HG03097 (cell line): ENCODE measurements at regions not wholly inside any gene's neighbourhood (a gene's known extent, or its start where the extent isn't known, plus 50 kb on each side); places are given as distances from the start of the nearest gene placed in this dataset.

Experiments
- ATAC-seq: cut with Tn5 transposase; IDR thresholded peaks from one replicate; pipeline ENCODE4 v1.9.1; 2021; ENCODE audit not compliant: unreplicated experiment, low FRiP score

GRCh38 chr7:25861601-25862260, 290.3 kb upstream of the NFE2L3 start:
- no peak for ATAC-seq

DNA sequence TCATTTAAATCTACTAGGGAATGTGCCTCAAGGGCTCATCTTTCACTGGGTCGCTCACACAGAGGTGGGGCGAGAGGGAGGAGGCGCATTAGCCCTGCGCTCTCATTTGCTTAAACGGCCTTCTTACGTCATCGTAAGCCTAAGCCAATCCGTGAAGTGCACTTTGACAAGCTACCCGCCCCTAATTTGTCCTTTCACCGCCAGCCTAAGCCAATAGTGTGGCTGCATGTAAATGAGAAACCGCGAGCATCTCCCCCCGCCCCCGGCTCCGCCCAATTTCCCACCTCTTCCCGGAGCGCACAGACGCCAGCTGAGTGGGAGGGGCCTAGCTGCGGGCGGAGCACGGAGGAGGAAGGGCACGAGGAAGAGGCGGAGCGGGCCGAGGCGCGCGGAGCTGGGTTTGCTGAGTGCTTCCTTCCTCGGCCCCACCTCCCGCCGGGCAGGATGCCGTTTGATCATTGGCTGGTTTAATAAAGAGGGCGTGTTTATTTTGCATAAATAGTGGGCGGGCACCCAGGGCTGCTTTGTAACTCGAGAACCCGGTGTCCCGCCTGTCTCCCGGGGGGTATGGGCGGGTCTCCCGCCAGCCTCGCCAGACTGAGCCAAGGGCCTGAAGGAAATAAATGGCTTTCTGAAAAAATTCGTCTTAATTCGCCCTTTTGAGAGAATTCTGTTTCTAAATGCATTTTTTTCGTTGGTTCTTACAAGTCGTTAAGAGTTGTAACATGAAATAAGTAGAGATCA, 289.6 kb upstream of the NFE2L3 start:
- peak; percentile 90 for ATAC-seq

DNA sequence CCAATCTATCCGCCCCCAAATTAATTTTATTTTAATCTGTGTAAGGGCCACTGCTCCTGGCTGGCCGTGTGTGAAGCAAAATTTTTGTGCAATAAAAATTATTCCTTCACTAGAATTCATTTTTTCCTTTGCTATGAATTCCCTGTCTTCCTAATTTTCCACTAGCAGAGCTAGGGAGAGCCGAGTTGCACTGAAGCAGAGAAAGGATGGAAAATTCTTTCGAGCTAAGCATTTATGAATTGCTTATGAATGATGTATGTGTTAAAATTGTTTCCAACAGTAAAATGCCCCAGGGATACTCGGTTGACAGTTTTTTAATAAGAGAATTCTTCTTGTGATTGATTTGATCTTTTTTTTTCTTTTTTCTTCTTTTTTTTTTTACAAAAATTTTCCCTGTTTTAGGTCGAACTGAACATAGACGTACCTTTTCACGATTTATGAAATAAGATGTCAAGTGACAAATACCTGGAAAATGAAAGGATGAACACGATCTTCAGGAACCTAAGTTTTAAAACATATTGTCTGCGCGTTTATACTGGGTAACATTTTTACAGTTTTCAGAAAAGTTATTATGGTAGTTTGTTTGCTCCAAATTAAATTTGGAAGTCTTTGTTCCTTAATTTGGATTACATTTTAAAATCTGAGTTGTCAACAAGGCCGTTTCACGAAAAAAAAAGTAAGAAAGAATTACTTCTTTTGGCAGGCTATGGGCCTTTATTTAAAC, 288.8 kb upstream of the NFE2L3 start:
- no peak for ATAC-seq

- ATAC-seq, result no peak
Observed at GRCh38 chr7:25863729-25864110, 288.3 kb upstream of the NFE2L3 start.

GRCh38 chr7:25864511-25864910, 287.5 kb upstream of the NFE2L3 start:
- ATAC-seq, result no peak

DNA sequence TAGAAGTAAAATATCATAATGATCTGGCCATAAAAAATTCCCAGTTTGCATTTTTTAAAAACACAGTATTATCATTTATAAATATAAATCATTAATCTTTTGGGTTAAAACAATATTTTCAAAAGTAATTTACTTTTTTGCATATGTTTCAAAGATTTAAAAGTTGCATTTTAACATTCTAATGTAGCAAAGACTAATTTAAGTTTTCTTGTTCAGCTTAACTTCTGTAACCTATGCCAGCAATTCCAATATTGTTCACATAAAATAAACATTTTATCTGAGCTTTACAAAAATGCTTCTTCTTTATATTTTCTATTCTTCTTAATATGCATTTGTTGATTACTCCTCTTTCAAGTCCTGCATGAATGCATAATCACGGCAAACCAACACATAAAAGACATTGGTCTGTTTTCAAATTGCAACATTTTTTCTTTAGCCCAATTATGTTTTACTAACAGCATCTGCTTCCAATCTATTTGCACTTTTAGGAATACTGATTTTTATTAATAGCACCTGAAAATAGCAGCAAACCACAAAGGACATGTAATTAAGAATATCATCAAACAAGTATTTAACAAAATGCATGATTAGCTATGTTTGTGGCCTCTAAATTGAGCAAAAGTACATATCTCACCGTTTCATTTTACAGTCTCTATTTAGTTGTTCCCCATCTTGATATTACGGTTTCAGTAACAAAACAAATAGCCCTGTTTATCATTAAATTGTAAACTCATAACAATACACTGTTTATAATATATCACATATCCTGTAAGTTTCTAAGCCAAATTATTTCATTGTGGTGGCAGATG, 286.9 kb upstream of the NFE2L3 start:
- ATAC-seq, result no peak

DNA sequence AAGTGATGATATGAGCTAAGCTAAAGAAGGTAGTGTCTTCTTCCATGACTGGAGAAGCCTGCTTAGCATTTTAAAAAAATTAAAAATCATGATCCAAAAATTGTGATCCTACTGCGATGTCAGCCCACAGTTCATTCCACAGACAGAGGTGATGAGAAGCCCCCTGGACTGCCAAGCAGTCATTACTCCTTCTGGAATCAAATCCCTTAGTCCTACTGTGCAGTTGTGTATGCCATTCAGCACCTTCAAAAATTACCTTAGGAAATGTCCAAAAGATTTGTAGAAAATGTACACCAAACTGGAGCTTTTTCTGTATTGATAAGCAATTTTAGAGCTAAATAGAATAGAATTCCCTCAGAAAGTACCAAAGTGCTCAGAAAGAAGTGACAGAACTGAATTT, 283.5 kb upstream of the NFE2L3 start:
- ATAC-seq, result no peak

DNA sequence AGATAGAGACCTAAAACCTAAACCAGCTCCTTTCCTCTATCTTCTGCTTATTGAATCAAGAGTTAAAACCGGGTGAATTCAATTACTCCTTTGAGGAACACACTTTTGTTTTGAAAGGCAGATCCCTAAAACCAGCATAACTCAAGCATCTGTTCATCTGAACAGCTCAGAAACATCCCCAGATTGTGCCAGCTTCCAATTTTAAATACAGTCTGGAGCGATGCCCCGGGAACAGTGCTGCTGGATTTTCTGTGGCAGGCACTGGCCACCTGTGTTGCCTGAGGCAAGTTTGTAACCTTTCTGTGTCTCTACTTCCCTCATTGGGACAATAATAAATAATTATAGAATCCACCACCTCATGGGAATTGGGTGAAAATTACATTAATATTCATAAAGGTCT, 281.4 kb upstream of the NFE2L3 start:
- no peak for ATAC-seq

DNA sequence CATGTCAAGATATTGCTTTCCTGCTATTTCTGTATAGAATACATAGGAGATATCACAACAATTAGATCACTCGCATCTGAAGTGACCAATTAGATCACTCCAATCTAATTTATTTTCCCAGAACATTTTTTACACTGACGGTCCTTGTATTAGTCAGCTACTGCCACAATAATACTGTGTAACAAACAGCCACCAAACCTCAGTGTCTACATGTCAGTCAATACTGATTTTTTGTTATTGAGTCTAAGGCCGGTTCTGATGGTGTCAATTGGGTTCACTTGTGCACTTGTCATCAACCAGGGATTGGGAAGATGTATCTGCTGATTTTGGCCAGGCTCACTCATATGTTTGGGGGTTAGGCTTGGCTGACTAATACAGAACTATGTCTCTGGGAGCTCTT, 275.9 kb upstream of the NFE2L3 start:
- no peak for ATAC-seq

DNA sequence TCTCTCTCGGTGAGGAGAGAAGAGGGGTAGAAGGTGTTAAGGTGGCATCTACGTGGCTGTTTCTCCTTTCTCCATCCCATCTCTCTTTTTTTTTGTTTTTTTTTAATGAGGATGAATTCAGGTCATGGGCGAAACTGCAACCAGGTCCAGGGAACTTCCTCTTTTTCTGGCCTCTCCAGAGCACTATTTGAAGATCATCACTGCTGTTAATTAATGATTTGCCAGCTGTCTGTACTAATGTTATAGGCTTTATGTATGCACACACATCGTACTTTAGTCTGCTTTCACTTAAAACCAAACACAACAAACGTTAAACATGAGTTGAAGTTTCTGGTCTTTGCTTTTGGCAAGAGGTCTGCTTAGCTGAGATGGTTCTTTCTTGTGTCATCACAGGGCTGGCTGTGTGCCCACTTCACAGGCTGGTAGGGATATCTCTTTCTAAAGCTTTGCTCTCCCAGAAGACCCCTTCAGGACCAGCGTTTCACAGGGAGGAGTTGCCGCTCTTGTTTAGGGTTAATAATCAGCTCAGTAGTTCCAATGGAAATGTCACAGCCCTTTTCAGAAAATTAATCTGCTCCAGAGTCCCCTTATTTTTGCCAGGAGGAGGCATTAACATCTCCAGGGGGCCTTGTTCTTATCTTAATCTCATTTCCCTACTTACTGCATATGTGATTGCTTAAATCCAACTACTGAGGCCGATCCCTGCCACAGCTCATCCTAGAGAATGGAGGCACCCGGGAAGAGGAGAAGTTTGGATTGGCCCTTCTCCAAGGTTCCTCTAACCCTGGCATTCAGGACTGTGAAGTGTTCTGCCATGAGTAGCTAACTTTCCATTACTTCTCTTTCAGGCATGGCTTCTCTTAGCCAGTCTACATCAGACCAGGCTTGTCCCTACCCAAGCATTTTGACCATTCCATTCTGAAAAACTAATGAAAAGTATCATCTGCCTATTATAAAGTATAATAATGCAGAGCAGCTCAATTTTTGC, 273.9 kb upstream of the NFE2L3 start:
- peak; percentile 54 for ATAC-seq

DNA sequence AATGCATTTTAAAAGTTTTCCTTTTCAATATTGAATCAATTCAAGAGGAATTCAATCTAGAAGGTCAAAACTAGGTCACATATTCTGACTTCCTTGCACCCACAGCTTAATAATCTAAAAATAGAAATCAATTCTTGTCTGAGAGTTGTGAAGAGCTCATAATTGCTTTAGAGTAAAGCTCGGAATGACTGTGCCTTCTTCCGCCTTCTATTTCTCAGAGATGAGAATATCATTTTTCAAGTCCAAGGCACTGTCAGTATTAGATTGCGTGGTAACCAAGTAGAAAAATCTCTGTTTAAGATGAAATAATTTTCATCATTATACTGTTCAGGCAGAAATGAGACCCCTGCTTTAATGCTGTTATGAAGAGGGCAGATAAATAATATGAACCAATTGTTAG, 272.2 kb upstream of the NFE2L3 start:
- no peak for ATAC-seq

DNA sequence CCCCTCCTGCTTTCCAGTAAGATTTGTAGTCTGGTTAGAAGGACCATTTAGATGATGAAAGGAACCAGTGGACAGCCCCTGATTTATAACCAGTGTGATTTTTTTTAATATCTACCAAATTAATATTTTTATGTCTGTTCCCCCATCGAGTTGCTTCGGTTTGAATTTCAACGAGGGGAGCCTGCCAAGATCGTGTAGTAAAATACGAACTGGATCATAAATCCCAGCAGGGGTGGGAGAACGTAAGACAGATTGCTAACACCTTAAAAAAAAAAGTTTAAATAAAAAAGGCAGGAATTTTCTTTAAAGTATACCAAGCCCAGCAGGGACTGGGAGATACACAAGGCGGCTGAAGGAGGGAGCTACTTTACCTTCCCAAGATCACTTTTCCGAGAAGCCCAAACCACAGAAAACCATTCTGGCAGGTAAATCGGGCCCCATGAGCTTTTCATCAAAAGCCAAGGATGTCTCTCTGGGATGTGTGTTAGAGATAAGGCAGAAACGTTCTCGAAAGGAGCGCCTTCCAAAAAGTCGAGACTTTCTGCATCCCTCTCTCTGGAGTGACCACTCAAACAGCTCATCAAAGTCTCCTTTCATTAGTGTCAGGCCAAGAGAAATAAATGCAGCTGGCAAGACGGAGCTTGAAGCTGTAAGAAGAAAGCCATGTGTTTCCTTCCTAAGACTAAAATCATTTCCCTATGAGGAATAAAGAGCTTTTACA, 270.5 kb upstream of the NFE2L3 start:
- ATAC-seq, result no peak

- no peak for ATAC-seq
Observed at GRCh38 chr7:25882151-25882773, 269.7 kb upstream of the NFE2L3 start.

DNA sequence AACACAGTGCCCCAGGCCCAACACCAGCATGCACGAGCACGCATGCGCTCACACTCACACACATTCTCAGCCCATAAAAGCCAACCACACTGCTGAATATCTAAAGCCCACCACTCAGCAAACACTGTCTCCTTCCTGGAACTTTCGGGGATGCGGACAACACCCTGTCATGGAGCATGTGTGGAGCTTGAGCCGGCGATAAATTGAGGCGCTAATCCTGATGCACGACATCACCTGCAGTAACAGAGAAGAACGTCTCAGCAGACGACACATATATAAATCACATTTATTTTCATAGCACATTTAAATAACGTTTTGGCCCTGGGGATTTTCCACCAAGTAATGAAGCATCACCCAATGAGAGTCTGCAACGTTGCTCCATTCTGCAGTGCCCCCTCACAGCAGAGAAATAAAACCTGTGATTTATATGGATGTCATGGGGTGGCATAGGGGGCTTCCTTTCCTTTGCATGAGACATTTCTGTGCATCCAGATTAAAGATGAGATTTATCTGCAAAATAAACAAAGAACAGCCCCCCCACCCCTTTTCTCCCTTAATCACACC, 267.7 kb upstream of the NFE2L3 start:
- ATAC-seq, result no peak

- no peak for ATAC-seq
Observed at GRCh38 chr7:25885057-25885576, 266.9 kb upstream of the NFE2L3 start.

GRCh38 chr7:25886387-25887240, 265.4 kb upstream of the NFE2L3 start:
- ATAC-seq, result no peak

DNA sequence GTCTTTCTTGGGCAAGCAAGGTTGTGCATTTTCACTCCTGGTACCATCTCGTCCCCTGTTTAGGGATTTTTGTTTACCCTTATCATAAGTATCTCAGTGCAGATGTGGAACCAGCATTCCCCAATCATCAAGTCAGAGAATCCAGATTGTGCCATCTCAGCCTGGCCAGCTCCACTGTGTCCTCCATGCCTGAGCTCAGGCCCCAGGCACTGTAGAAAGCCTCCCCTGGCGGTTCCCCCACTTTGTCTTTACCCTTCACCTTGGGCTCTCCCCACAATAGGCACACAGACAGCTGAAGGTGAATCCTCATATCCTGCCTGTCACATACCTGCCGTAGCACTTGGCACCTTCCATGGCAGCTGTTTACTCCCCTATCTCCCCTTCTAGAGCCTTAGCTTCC, 264.7 kb upstream of the NFE2L3 start:
- no peak for ATAC-seq
